Type B pancreatic cell (in vitro differentiated cells): ENCODE measurements at regions not wholly inside any gene's neighbourhood (a gene's known extent, or its start where the extent isn't known, plus 50 kb on each side); places are given as distances from the start of the nearest gene placed in this dataset.

ENCODE experiments used
- DNase-seq: peaks from one replicate; pipeline ENCODE4 v3.0.0; 2021; ENCODE audit warnings: mixed read lengths; ENCODE audit not compliant: unreplicated experiment; ENCODE audit errors: extremely low spot score
- H3K27ac Mint-ChIP-seq: 2 replicates; pipeline ENCODE4 v1.8.0; 2021; ENCODE audit warnings: mild to moderate bottlenecking, mixed read lengths
- H3K27me3 Mint-ChIP-seq: 2 replicates; pipeline ENCODE4 v1.8.0; 2021; ENCODE audit warnings: mixed read lengths
- H3K36me3 Mint-ChIP-seq: 2 replicates; pipeline ENCODE4 v1.8.0; 2021; ENCODE audit warnings: mixed read lengths
- H3K4me1 Mint-ChIP-seq: one replicate; pipeline ENCODE4 v1.8.0; 2021; ENCODE audit warnings: mixed read lengths; ENCODE audit not compliant: unreplicated experiment
- H3K4me3 Mint-ChIP-seq: 2 replicates; pipeline ENCODE4 v1.8.0; 2021; ENCODE audit warnings: mild to moderate bottlenecking, mixed read lengths
- H3K9me3 Mint-ChIP-seq: 2 replicates; pipeline ENCODE4 v1.8.0; 2021; ENCODE audit warnings: mixed read lengths
- CTCF ChIP-seq: fragments of 200-600 bp; sonication (generic); conservative IDR thresholded peaks from 2 replicates; pipeline ENCODE4 v1.5.0; 2021; ENCODE audit warnings: antibody characterized with exemption, mild to moderate bottlenecking

GRCh38 chr5:61215996-61216395, 53.7 kb upstream of the SMIM15 start:
- H3K4me1 Mint-ChIP-seq: no peaks in the 10 kb centered on the region
- no peak overlapping the region for H3K27ac Mint-ChIP-seq
- H3K4me3 Mint-ChIP-seq: no peak overlapping the region
- no peak for DNase-seq
- no peak for TF ChIP-seq CTCF
- no peaks in the 10 kb centered on the region for H3K36me3 Mint-ChIP-seq
- peaks cover 8% of the 10 kb centered on the region for H3K27me3 Mint-ChIP-seq
- peaks cover 4% of the 10 kb centered on the region for H3K9me3 Mint-ChIP-seq

GRCh38 chr5:61216741-61217140, 54.5 kb upstream of the SMIM15 start:
- Mint-ChIP-seq H3K27me3 (peaks cover 8% of the 10 kb centered on the region), H3K36me3 (no peaks in the 10 kb centered on the region), H3K9me3 (peaks cover 4% of the 10 kb centered on the region), H3K4me3 (no peak overlapping the region), H3K27ac (no peak overlapping the region), H3K4me1 (no peaks in the 10 kb centered on the region)
- TF ChIP-seq CTCF: no peak
- DNase-seq: no peak

GRCh38 chr5:61217214-61217613, 54.9 kb upstream of the SMIM15 start:
- no peak for DNase-seq
- no peak for TF ChIP-seq CTCF
- Mint-ChIP-seq H3K4me3 (no peak overlapping the region), H3K9me3 (peaks cover 4% of the 10 kb centered on the region), H3K27me3 (peaks cover 8% of the 10 kb centered on the region), H3K36me3 (no peaks in the 10 kb centered on the region), H3K4me1 (no peaks in the 10 kb centered on the region), H3K27ac (no peak overlapping the region)

- Mint-ChIP-seq H3K9me3 (no peaks in the 10 kb centered on the region), H3K27ac (no peak overlapping the region), H3K4me1 (peaks cover 6% of the 10 kb centered on the region), H3K4me3 (no peak overlapping the region), H3K36me3 (no peaks in the 10 kb centered on the region), H3K27me3 (peaks cover 2% of the 10 kb centered on the region)
- no peak for TF ChIP-seq CTCF
- DNase-seq: no peak
Measured at GRCh38 chr5:61228229-61228628, 66.0 kb upstream of the SMIM15 start.

DNA sequence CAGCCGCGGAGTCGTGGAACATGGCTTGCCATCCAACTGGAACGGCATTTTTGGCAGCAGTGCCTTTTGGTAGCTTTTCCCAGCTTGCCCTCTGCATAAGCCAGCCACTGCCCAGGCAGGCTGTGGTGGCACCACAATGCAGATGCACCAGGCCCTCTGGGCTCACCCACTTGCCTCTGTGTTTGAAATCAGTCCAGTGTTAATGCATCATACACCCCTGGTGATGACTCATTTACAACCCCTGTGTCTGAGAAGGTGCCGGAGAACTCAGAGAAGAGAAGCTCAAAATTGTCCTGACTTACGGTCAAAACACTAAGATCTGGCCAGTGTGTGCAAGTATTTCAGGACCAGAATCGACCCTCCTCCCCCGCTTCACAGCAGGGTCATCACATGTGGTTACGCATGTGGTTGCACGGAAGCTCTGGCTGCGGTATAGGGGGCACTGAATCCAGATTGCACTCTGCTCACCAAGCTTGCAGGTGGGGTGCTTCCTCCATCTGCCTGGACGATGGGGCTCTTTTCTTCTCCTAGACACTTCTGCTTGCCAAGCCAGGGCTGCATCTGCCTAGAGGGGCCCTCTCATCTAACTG, 66.5 kb upstream of the SMIM15 start:
- Mint-ChIP-seq H3K36me3 (no peaks in the 10 kb centered on the region), H3K9me3 (no peaks in the 10 kb centered on the region), H3K4me1 (peaks cover 6% of the 10 kb centered on the region), H3K4me3 (no peak overlapping the region), H3K27ac (no peak overlapping the region), H3K27me3 (peaks cover 2% of the 10 kb centered on the region)
- no peak for TF ChIP-seq CTCF
- no peak for DNase-seq

DNA sequence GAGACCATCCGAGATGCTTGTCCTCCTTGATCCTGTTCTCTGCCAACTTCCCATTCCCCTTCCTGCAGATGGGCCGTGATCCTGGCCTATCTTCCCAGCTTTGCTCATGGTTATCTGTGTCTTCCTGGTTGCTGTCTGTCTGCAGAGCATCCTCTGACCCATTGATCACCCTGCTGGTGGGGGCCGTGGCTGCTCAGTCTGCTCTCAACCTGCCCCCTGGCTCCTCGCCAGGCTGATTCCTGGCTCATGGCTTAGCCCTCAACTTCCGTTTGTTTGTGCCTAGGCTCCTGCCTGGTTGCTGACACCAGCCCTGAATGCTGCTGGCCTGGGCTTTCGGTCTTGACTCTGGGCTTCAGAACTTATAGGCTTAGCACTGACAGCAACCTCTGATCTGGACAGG, 67.1 kb upstream of the SMIM15 start:
- H3K36me3 Mint-ChIP-seq: no peaks in the 10 kb centered on the region
- no peak for DNase-seq
- H3K27ac Mint-ChIP-seq: no peak overlapping the region
- no peaks in the 10 kb centered on the region for H3K9me3 Mint-ChIP-seq
- H3K4me3 Mint-ChIP-seq: no peak overlapping the region
- peaks cover 6% of the 10 kb centered on the region for H3K4me1 Mint-ChIP-seq
- peaks cover 2% of the 10 kb centered on the region for H3K27me3 Mint-ChIP-seq
- no peak for TF ChIP-seq CTCF
